T-helper 2 cell treated with Interferon-gamma antibody and Interleukin-4, amounts not matched to agents 5 μg/mL and 100 μg/mL, for 36 hours (primary cell): ENCODE measurements at regions not wholly inside any gene's neighbourhood (a gene's known extent, or its start where the extent isn't known, plus 50 kb on each side); places are given as distances from the start of the nearest gene placed in this dataset.

Experiments used
- DNase-seq: peaks from one replicate; pipeline ENCODE4 v3.0.0; 2021; ENCODE audit warnings: low spot score
- H3K27ac Mint-ChIP-seq: one replicate; pipeline ENCODE4 v1.8.0; 2021; ENCODE audit warnings: mild to moderate bottlenecking, mixed read lengths
- H3K27me3 Mint-ChIP-seq: one replicate; pipeline ENCODE4 v1.8.0; 2021; ENCODE audit warnings: low read depth, mixed read lengths
- H3K36me3 Mint-ChIP-seq: one replicate; pipeline ENCODE4 v1.8.0; 2021; ENCODE audit warnings: low read depth, mixed read lengths
- H3K4me1 Mint-ChIP-seq: one replicate; pipeline ENCODE4 v1.8.0; 2021; ENCODE audit warnings: low read depth, mixed read lengths
- H3K4me3 Mint-ChIP-seq: one replicate; pipeline ENCODE4 v1.8.0; 2022; ENCODE audit warnings: mild to moderate bottlenecking, moderate library complexity, mixed read lengths
- H3K9me3 Mint-ChIP-seq: one replicate; pipeline ENCODE4 v1.8.0; 2021; ENCODE audit warnings: mixed read lengths

- H3K4me3 Mint-ChIP-seq, result no peak overlapping the region
Observed at GRCh38 chr2:103991591-103991990, 862.3 kb upstream of the POU3F3 start.

GRCh38 chr2:104004821-104005220, 849.1 kb upstream of the POU3F3 start:
- no peaks in the 10 kb centered on the region for H3K27me3 Mint-ChIP-seq
- no peak overlapping the region for H3K4me3 Mint-ChIP-seq
- no peak for DNase-seq
- H3K27ac Mint-ChIP-seq, result no peak overlapping the region
- peaks cover 24% of the 10 kb centered on the region for H3K9me3 Mint-ChIP-seq
- H3K36me3 Mint-ChIP-seq, result no peaks in the 10 kb centered on the region
- no peaks in the 10 kb centered on the region for H3K4me1 Mint-ChIP-seq

More at GRCh38 chr2:103991591-103991990, 862.3 kb upstream of the POU3F3 start:
- Mint-ChIP-seq H3K27ac (no peak overlapping the region), H3K9me3 (peaks cover 25% of the 10 kb centered on the region), H3K27me3 (no peaks in the 10 kb centered on the region), H3K36me3 (no peaks in the 10 kb centered on the region), H3K4me1 (no peaks in the 10 kb centered on the region)
- DNase-seq, result no peak

GRCh38 chr2:104016801-104017200, 837.1 kb upstream of the POU3F3 start:
- Mint-ChIP-seq H3K4me1 (no peaks in the 10 kb centered on the region), H3K4me3 (no peak overlapping the region), H3K36me3 (no peaks in the 10 kb centered on the region), H3K27ac (no peak overlapping the region), H3K9me3 (peaks cover 20% of the 10 kb centered on the region), H3K27me3 (no peaks in the 10 kb centered on the region)
- no peak for DNase-seq

GRCh38 chr2:104023306-104023705, 830.6 kb upstream of the POU3F3 start:
- no peaks in the 10 kb centered on the region for H3K36me3 Mint-ChIP-seq
- no peak overlapping the region for H3K4me3 Mint-ChIP-seq
- no peaks in the 10 kb centered on the region for H3K27me3 Mint-ChIP-seq
- no peak overlapping the region for H3K27ac Mint-ChIP-seq
- H3K4me1 Mint-ChIP-seq, result no peaks in the 10 kb centered on the region
- peaks cover 14% of the 10 kb centered on the region for H3K9me3 Mint-ChIP-seq
- no peak for DNase-seq

- no peak overlapping the region for H3K27ac Mint-ChIP-seq
- no peaks in the 10 kb centered on the region for H3K4me1 Mint-ChIP-seq
- H3K4me3 Mint-ChIP-seq, result no peak overlapping the region
- DNase-seq, result no peak
- H3K9me3 Mint-ChIP-seq, result peaks cover 12% of the 10 kb centered on the region
- no peaks in the 10 kb centered on the region for H3K27me3 Mint-ChIP-seq
- no peaks in the 10 kb centered on the region for H3K36me3 Mint-ChIP-seq
Observed at GRCh38 chr2:104023765-104024164, 830.1 kb upstream of the POU3F3 start.

GRCh38 chr2:104025295-104025694, 828.6 kb upstream of the POU3F3 start:
- no peak for DNase-seq
- no peaks in the 10 kb centered on the region for H3K4me1 Mint-ChIP-seq
- no peaks in the 10 kb centered on the region for H3K36me3 Mint-ChIP-seq
- no peak overlapping the region for H3K27ac Mint-ChIP-seq
- H3K4me3 Mint-ChIP-seq, result no peak overlapping the region
- H3K9me3 Mint-ChIP-seq, result peaks cover 5% of the 10 kb centered on the region
- H3K27me3 Mint-ChIP-seq, result no peaks in the 10 kb centered on the region

- Mint-ChIP-seq H3K4me3 (no peak overlapping the region), H3K36me3 (no peaks in the 10 kb centered on the region), H3K4me1 (no peaks in the 10 kb centered on the region)
Observed at GRCh38 chr2:104026725-104027124, 827.2 kb upstream of the POU3F3 start.

GRCh38 chr2:104027321-104027720, 826.6 kb upstream of the POU3F3 start:
- no peaks in the 10 kb centered on the region for H3K36me3 Mint-ChIP-seq
- H3K27me3 Mint-ChIP-seq, result no peaks in the 10 kb centered on the region
- no peak for DNase-seq
- no peak overlapping the region for H3K27ac Mint-ChIP-seq
- peaks cover 5% of the 10 kb centered on the region for H3K9me3 Mint-ChIP-seq
- no peak overlapping the region for H3K4me3 Mint-ChIP-seq
- no peaks in the 10 kb centered on the region for H3K4me1 Mint-ChIP-seq

More at GRCh38 chr2:104026725-104027124, 827.2 kb upstream of the POU3F3 start:
- Mint-ChIP-seq H3K27ac (no peak overlapping the region), H3K9me3 (peaks cover 6% of the 10 kb centered on the region), H3K27me3 (no peaks in the 10 kb centered on the region)
- DNase-seq, result no peak

GRCh38 chr2:104028061-104028460, 825.9 kb upstream of the POU3F3 start:
- H3K4me1 Mint-ChIP-seq, result no peaks in the 10 kb centered on the region

GRCh38 chr2:104033399-104033798, 820.5 kb upstream of the POU3F3 start:
- DNase-seq, result no peak
- no peak overlapping the region for H3K27ac Mint-ChIP-seq
- H3K4me3 Mint-ChIP-seq, result no peak overlapping the region
- H3K27me3 Mint-ChIP-seq, result no peaks in the 10 kb centered on the region
- H3K4me1 Mint-ChIP-seq, result no peaks in the 10 kb centered on the region
- peaks cover 3% of the 10 kb centered on the region for H3K9me3 Mint-ChIP-seq
- no peaks in the 10 kb centered on the region for H3K36me3 Mint-ChIP-seq

More at GRCh38 chr2:104028061-104028460, 825.9 kb upstream of the POU3F3 start:
- Mint-ChIP-seq H3K4me3 (no peak overlapping the region), H3K36me3 (no peaks in the 10 kb centered on the region), H3K9me3 (peaks cover 3% of the 10 kb centered on the region), H3K27ac (no peak overlapping the region), H3K27me3 (no peaks in the 10 kb centered on the region)
- DNase-seq, result no peak

- H3K4me3 Mint-ChIP-seq, result no peak overlapping the region
- no peaks in the 10 kb centered on the region for H3K36me3 Mint-ChIP-seq
- no peak overlapping the region for H3K27ac Mint-ChIP-seq
- DNase-seq, result no peak
- H3K9me3 Mint-ChIP-seq, result no peaks in the 10 kb centered on the region
- H3K27me3 Mint-ChIP-seq, result no peaks in the 10 kb centered on the region
- H3K4me1 Mint-ChIP-seq, result no peaks in the 10 kb centered on the region
Observed at GRCh38 chr2:104040771-104041170, 813.1 kb upstream of the POU3F3 start.

GRCh38 chr2:104041351-104041750, 812.6 kb upstream of the POU3F3 start:
- Mint-ChIP-seq H3K27ac (no peak overlapping the region), H3K36me3 (no peaks in the 10 kb centered on the region), H3K27me3 (no peaks in the 10 kb centered on the region), H3K9me3 (no peaks in the 10 kb centered on the region), H3K4me1 (no peaks in the 10 kb centered on the region), H3K4me3 (no peak overlapping the region)
- no peak for DNase-seq

GRCh38 chr2:104043864-104044263, 810.1 kb upstream of the POU3F3 start:
- no peaks in the 10 kb centered on the region for H3K4me1 Mint-ChIP-seq
- DNase-seq, result no peak
- H3K4me3 Mint-ChIP-seq, result no peak overlapping the region
- no peaks in the 10 kb centered on the region for H3K36me3 Mint-ChIP-seq
- no peak overlapping the region for H3K27ac Mint-ChIP-seq
- no peaks in the 10 kb centered on the region for H3K9me3 Mint-ChIP-seq
- H3K27me3 Mint-ChIP-seq, result no peaks in the 10 kb centered on the region

- DNase-seq, result no peak
- Mint-ChIP-seq H3K27ac (no peak overlapping the region), H3K4me1 (no peaks in the 10 kb centered on the region), H3K27me3 (no peaks in the 10 kb centered on the region), H3K36me3 (no peaks in the 10 kb centered on the region), H3K4me3 (no peak overlapping the region), H3K9me3 (no peaks in the 10 kb centered on the region)
Observed at GRCh38 chr2:104045071-104045470, 808.8 kb upstream of the POU3F3 start.

- H3K4me1 Mint-ChIP-seq, result no peaks in the 10 kb centered on the region
- no peak overlapping the region for H3K4me3 Mint-ChIP-seq
- no peaks in the 10 kb centered on the region for H3K36me3 Mint-ChIP-seq
- no peak overlapping the region for H3K27ac Mint-ChIP-seq
- no peaks in the 10 kb centered on the region for H3K9me3 Mint-ChIP-seq
- H3K27me3 Mint-ChIP-seq, result no peaks in the 10 kb centered on the region
- no peak for DNase-seq
Observed at GRCh38 chr2:104046466-104046865, 807.4 kb upstream of the POU3F3 start.
